ENCODE measurements at regions not wholly inside any gene's neighbourhood (a gene's known extent, or its start where the extent isn't known, plus 50 kb on each side); places are given as distances from the start of the nearest gene placed in this dataset.

DNA sequence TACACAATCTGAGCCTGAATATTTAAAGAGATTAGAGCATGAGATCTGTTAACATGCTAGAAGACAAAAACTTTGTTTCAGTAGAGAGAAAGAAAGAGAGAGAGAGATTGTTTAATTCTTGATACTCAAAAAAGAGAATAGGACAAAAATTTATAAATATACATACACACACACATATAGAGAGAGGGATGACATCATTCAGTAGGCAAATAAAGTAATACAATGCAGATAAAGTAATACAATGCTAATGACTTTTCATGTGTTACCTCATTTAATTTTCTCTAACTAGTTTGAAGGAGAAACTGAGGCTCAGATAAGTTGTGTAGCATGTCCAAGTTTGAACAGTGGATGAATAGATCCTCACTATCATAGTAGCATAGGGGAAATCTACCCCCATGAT lies 286.4 kb downstream of the CMPK2 start:
- Mint-ChIP-seq H3K27ac (no peak overlapping the region), H3K4me1 (no peaks in the 10 kb centered on the region), H3K36me3 (ENCODE audit: low read depth) (no peaks in the 10 kb centered on the region), H3K27me3 (ENCODE audit: low read depth, poor library complexity) (peaks cover 8% of the 10 kb centered on the region), H3K9me3 (no peaks in the 10 kb centered on the region), H3K4me3 (no peak overlapping the region)
- DNase-seq, result no peak
- TF ChIP-seq, protein P1, sequence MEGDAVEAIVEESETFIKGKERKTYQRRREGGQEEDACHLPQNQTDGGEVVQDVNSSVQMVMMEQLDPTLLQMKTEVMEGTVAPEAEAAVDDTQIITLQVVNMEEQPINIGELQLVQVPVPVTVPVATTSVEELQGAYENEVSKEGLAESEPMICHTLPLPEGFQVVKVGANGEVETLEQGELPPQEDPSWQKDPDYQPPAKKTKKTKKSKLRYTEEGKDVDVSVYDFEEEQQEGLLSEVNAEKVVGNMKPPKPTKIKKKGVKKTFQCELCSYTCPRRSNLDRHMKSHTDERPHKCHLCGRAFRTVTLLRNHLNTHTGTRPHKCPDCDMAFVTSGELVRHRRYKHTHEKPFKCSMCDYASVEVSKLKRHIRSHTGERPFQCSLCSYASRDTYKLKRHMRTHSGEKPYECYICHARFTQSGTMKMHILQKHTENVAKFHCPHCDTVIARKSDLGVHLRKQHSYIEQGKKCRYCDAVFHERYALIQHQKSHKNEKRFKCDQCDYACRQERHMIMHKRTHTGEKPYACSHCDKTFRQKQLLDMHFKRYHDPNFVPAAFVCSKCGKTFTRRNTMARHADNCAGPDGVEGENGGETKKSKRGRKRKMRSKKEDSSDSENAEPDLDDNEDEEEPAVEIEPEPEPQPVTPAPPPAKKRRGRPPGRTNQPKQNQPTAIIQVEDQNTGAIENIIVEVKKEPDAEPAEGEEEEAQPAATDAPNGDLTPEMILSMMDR (IDR thresholded peaks at IDR 0.05), result no peak

DNA sequence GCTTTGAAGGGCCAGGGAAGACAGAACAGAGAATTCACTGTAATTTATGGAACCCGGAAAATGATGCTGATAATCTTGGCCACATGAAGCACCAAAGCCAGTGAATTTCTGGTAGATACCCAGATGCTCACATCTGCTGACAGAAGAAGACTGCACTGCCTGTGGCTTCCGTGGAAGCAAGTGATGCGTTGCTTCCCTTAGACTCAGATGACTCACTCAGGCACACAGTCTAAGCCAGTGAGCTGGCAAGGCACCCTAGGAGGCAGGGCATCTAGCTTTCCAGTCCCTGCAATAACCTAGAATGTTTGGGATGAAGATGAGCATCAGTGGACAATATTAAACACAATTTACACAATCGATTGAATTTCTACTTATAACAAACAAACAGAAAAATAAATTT lies 284.7 kb downstream of the CMPK2 start:
- Mint-ChIP-seq H3K36me3 (ENCODE audit: low read depth) (no peaks in the 10 kb centered on the region), H3K4me3 (no peak overlapping the region), H3K4me1 (no peaks in the 10 kb centered on the region), H3K27ac (no peak overlapping the region), H3K27me3 (ENCODE audit: low read depth, poor library complexity) (peaks cover 8% of the 10 kb centered on the region), H3K9me3 (no peaks in the 10 kb centered on the region)
- TF ChIP-seq, protein P1 (IDR thresholded peaks at IDR 0.05), result no peak
- no peak for DNase-seq

DNA sequence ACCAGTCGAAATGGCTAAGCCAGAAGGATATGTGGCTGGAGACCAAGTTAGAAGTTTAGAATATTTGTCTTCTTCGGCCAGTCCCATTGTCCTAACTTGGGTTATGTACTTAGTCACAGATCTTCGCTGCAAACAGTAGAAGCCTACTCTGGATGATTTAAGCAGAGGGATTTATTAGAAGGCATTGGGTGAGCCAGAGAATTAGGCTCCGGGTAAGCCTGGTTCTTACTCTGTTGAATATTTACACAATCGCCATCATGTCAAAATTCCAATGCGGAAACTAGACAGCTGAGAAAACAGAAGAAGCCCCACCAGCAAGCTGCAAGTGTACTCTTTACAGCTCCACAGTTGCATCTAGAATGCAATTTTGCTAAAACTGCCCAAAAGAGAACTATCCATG lies 276.6 kb downstream of the CMPK2 start:
- no peak overlapping the region for H3K27ac Mint-ChIP-seq
- no peaks in the 10 kb centered on the region for H3K4me1 Mint-ChIP-seq
- H3K9me3 Mint-ChIP-seq, result no peaks in the 10 kb centered on the region
- no peak overlapping the region for H3K4me3 Mint-ChIP-seq
- DNase-seq, result no peak
- TF ChIP-seq, protein P1 (IDR thresholded peaks at IDR 0.05), result no peak
- no peaks in the 10 kb centered on the region for H3K36me3 Mint-ChIP-seq (ENCODE audit: low read depth)
- H3K27me3 Mint-ChIP-seq (ENCODE audit: low read depth, poor library complexity), result peaks cover 2% of the 10 kb centered on the region

DNA sequence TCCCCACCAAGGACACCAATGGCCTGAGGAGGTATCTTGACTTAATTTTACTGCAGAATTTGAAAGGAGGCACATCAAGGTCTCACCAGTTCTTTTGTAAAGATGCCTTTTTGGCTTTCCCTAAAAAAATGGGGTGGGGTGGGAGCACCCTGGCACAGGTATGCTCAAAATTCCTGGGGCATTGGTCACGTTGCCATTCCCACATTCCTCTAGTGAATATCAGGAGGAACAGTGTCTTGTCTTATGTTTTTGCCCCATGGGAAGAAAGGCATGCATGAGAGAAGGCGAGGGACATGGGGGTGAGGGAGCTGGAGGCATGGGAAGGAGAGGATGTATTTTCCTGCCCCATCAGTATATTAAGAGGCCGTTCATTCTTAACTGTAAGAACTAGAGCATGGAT lies 275.3 kb downstream of the CMPK2 start:
- DNase-seq, result no peak
- Mint-ChIP-seq H3K27me3 (ENCODE audit: low read depth, poor library complexity) (peaks cover 2% of the 10 kb centered on the region), H3K9me3 (no peaks in the 10 kb centered on the region), H3K4me1 (no peaks in the 10 kb centered on the region), H3K27ac (no peak overlapping the region), H3K4me3 (no peak overlapping the region), H3K36me3 (ENCODE audit: low read depth) (no peaks in the 10 kb centered on the region)
- TF ChIP-seq, protein P1 (IDR thresholded peaks at IDR 0.05), result no peak

DNA sequence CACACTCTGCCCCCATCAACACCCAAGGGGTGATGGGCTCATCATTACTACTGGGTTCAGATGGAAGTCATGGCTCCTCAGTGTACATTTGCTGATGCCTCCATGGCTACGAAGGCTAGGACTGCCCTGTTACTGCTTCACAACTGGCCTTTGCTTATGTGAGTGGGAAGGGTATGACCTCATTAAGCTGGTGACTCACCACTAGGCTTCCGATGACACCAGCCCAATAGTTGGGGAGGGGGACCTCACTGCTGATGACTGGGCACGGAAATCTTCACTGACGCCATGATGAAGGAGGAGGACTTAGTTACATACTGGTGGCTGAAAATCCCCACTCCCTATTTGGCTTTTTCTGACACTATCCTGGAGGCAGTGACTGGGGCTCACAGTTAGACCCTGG lies 263.2 kb downstream of the CMPK2 start:
- Mint-ChIP-seq H3K9me3 (peaks cover 16% of the 10 kb centered on the region), H3K4me1 (no peaks in the 10 kb centered on the region)
- TF ChIP-seq, protein P1 (IDR thresholded peaks at IDR 0.05), result no peak

DNA sequence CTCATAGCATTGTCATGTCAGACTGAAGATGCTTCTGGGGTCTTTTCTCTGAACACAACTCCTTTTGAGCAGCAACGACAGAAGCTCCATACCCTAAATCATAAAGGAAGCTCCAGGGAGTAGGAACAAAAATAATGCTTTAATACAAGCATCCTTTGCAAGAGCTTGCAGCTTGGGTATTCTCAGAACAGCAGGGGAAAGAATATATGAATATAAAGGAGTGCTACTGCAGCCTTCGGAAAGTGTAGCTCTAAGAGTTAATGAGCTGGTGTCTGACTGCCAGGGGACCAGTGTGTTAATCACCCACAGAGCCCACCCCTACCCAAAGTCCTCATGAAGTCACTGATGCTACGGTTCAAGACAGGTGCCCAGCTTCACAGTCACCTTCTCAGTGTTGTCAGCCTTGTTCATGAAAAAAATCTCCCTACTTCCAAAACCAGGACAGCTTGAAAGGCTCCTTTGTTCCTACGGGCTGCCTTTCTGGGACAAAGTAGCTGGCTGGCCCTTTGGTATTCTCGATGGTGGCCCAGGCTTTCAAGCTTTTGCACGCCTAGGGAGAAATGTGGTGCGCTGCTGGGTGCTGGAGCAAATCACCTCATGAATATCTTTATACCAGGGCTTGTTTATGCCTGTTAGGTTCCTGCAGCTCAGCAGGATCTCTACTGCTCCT lies 259.7 kb downstream of the CMPK2 start:
- TF ChIP-seq, protein P1 (IDR thresholded peaks at IDR 0.05), result no peak
- H3K36me3 Mint-ChIP-seq (ENCODE audit: low read depth), result no peaks in the 10 kb centered on the region
- no peaks in the 10 kb centered on the region for H3K4me1 Mint-ChIP-seq
- no peak overlapping the region for H3K4me3 Mint-ChIP-seq
- H3K27me3 Mint-ChIP-seq (ENCODE audit: low read depth, poor library complexity), result peaks cover 8% of the 10 kb centered on the region
- no peak for DNase-seq
- H3K9me3 Mint-ChIP-seq, result peaks cover 24% of the 10 kb centered on the region
- H3K27ac Mint-ChIP-seq, result no peak overlapping the region

More for the DNA sequence above, 263.2 kb downstream of the CMPK2 start:
- peaks cover 8% of the 10 kb centered on the region for H3K27me3 Mint-ChIP-seq (ENCODE audit: low read depth, poor library complexity)
- DNase-seq, result no peak
- H3K4me3 Mint-ChIP-seq, result no peak overlapping the region
- no peak overlapping the region for H3K27ac Mint-ChIP-seq
- no peaks in the 10 kb centered on the region for H3K36me3 Mint-ChIP-seq (ENCODE audit: low read depth)
